T47D (cell line): ENCODE measurements at regions not wholly inside any gene's neighbourhood (a gene's known extent, or its start where the extent isn't known, plus 50 kb on each side); places are given as distances from the start of the nearest gene placed in this dataset.

Source experiments
- DNase-seq, 2 experiments: peaks; one replicate each; pipeline versions ENCODE4 v3.0.0 to v3.0.0-alpha.2; 2011 to 2012; ENCODE audit warnings: low read depth in 1 of 2, low spot score in 1 of 2
- JUND ChIP-seq: IDR thresholded peaks from 2 replicates; pipeline ENCODE4 v1.6.1; 2012; ENCODE audit warnings: low read depth
- in situ Hi-C: cut with HindIII; loops from 2 replicates; pipeline ENCODE4 v1.10.0; 2016; ENCODE audit warnings: low sequenced_read_pairs, low pct_unique_long_range_greater_than_20kb

DNA sequence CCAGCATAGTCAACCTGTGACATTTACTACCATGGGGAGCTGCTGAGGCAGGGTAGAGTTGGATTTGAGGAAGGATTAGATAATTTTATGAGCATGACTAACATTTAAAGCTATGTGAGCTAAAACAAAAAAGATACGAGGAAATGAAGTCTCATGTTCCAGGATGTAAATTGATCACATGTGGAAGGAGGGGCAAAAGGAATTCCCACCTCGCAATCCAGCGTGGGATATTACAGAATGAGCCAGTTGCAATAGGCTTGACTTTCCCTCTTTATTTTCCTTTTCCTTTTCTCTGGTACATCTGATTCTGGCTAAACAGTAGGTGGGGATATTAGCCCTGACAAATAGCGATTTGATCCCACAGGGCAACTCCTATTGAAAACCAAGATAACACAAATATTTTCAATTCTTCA lies 214.9 kb upstream of the HMGA2 start:
- no peak for DNase-seq
- no peak for TF ChIP-seq JUND
- in situ Hi-C loops = no loop called here

- in situ Hi-C loops = no loop called here
These were observed 212.9 kb upstream of the HMGA2 start for GRCh38 chr12:65611396-65611795.

DNA sequence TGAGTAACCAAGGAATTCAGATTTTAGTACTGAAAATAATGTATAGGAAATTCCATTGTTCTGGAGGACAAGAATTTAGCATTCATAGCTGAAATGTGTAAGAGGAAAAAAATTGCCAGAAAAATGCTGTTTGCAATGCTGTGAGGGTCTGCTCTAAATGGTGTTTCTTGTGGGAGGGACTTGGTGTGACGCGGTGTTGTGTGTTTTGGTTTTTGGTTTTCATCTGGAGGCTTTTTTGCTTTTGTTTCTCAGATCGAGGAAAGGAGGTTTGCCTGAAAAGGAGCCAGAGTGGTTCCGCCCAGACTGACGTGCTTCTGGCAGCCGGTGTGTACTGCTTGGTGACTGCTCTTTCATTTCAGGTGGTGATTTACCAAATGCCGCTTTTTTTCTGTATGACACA lies 211.8 kb upstream of the HMGA2 start:
- DNase-seq = no peak
- no peak for TF ChIP-seq JUND
- in situ Hi-C loops = no loop called here

More at GRCh38 chr12:65611396-65611795, 212.9 kb upstream of the HMGA2 start:
- no peak for TF ChIP-seq JUND
- DNase-seq = no peak

DNA sequence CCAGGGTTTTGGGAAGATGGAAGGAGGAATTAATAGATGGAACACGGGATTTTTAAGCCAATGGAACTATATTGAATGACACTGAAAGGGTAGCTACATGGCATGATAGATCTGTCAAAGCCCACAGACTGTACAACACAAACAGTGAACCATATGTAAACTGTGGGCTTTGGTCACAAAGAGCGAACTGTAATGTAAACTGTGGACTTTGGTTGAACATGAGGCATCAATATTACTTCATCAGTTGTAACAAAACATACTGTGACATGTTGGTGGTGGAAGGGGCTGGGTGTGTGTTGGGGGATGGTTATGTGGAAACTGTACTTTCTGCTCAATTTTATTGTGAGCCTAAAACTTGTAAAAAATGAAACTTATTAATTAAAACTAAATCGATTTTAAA lies 210.6 kb upstream of the HMGA2 start:
- in situ Hi-C loops = no loop called here
- no peak for TF ChIP-seq JUND
- DNase-seq = no peak

GRCh38 chr12:65614259-65614889 lies 209.9 kb upstream of the HMGA2 start:
- no peak for DNase-seq
- no peak for TF ChIP-seq JUND
- in situ Hi-C loops = no loop called here

DNA sequence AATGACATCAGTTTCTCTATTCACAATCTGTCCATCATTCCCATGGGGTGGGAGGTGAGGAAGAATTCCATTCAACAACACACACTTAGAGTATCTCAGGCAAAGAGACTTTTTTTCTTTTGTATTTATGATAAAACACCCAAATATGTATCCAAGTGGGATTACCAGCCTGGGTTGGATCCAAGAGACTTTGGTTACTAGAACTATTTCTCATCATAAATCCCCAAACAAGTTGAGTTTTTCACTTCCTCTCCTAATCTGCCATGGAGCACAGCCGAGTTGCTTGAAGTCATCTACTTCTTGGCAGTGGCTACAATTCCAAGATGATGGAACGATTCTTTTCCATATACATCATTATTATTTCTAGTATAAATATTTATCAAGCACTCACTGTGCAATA lies 209.2 kb upstream of the HMGA2 start:
- in situ Hi-C loops = no loop called here
- no peak for TF ChIP-seq JUND
- DNase-seq = no peak

DNA sequence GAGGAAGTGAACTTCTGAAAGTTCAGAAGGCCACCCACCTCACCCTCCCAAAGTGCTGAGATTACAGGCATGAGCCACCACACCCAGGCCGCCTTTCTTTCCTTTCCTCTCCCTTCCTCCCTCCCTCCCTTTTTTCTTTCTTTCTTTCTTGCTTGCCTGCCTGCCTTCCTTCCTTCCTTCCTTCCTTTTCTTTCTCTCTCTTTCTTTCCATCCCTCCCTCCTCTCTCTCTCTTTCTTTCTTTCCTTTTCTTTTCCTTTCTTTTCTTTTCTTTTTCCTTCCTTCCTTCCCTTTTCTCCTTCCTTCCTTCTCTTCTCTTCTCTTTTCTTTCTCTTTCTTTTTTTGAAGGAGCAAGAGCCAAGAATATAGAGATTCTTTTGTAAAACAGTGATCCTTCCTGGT lies 208.3 kb upstream of the HMGA2 start:
- no peak for TF ChIP-seq JUND
- no peak for DNase-seq
- in situ Hi-C loops = no loop called here

DNA sequence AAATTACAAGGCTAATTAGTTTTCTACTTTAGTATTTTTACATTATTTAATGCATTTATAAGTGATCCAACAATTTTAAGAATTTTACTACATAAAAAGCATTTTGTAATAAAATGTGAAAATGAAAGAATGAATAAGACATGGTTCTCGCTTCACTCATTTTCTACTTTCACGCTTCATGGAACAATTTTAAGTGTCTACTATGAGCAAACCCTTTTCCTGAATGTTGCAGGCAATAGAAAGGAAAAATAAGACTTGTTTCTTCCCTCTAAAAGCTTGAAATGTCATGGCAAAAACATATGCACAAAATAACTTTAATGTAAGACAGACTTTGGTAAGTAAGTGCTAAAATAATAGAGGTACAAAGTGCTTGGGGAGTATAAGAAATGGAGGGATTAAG lies 205.7 kb upstream of the HMGA2 start:
- in situ Hi-C loops = no loop called here
- TF ChIP-seq JUND = no peak
- no peak for DNase-seq

- no peak for DNase-seq
- in situ Hi-C loops = no loop called here
- TF ChIP-seq JUND = no peak
These were observed 205.3 kb upstream of the HMGA2 start for GRCh38 chr12:65619018-65619417.

DNA sequence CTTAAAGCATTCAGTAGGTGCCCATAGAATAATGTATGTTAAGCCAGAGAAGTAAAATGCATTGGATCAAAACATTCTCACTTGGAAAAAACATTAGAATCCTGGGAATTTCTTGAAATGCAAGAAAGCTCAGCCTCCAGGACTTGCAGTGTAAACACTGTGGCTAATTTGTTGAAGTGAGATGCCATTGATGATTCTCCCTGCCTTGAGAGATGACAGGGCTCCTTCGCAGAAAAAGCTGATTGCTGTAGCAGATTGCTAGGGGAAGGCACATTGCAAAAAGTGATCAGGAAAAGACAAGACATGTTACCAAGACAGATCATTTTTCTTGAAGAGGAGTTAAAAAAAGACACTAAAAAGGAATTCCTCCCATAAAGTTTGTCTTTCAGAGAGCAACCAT lies 204.2 kb upstream of the HMGA2 start:
- no peak for DNase-seq
- TF ChIP-seq JUND = no peak
- in situ Hi-C loops = no loop called here

DNA sequence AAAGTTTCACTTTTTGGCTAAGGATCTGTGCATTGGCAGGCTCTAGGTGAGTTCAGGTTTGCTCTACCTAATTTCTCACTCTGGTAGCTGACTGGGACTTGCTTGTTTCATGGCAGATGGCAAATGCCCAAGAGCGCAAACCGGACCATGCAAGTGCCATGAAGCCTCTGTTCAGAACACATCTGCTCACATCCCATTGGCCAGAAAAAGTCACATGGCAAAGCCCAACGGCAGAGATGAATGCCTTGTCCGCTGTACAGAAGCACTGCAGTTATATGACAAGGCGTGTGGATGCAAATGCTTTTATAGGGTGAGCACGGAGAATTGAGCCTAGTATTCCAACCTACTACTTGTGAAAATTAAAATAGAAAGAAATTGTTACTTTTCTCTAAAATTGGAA lies 202.2 kb upstream of the HMGA2 start:
- no peak for TF ChIP-seq JUND
- in situ Hi-C loops = no loop called here
- peak in 1 of 2 experiments; percentile 38 for DNase-seq

DNA sequence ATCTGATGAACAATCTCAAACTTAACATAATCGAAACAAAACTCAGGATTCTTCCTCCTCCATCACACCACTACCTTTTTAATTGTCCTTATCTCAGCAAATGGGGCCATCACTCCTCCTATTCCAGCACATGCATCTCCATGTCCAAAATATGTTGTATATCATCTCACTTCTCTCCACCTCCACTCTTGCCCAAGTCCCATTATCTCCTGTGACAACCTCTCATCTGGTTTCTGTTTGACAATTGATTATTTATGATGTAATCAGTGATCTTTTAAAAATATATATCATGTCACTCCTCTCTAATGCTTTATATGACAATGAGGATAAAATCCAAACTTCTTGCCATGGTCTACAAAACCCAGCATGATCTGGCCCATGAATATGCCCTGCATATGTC lies 200.8 kb upstream of the HMGA2 start:
- in situ Hi-C loops = no loop called here

GRCh38 chr12:65624554-65625086 lies 199.7 kb upstream of the HMGA2 start:
- TF ChIP-seq JUND = no peak
- no peak for DNase-seq
- in situ Hi-C loops = no loop called here

More for the DNA sequence above, 200.8 kb upstream of the HMGA2 start:
- no peak for TF ChIP-seq JUND
- no peak for DNase-seq

DNA sequence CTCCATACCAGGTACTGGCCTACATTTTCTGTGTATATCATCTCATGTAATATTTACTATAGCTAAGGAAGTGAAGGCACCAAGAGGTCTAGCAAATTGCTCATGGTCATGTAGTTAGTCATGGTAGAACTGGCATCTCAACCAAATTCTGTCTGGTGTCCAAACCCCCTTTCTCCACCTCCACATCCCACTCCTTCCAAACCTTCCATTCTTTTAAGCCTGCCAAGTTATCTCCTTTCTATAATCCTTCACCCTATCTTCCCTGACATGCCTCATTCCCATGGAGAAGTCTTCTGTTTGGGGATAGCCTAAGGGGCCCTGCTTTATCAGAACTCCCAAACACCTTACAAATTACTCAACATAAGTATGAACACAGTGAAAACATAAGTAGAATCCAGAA lies 196.2 kb upstream of the HMGA2 start:
- no peak for DNase-seq
- in situ Hi-C loops = no loop called here
- no peak for TF ChIP-seq JUND
